ENCODE measurements at regions not wholly inside any gene's neighbourhood (a gene's known extent, or its start where the extent isn't known, plus 50 kb on each side); places are given as distances from the start of the nearest gene placed in this dataset.
A peak's percentile ranks its signal among the peaks of the same experiment; 100 is the strongest.

DNA sequence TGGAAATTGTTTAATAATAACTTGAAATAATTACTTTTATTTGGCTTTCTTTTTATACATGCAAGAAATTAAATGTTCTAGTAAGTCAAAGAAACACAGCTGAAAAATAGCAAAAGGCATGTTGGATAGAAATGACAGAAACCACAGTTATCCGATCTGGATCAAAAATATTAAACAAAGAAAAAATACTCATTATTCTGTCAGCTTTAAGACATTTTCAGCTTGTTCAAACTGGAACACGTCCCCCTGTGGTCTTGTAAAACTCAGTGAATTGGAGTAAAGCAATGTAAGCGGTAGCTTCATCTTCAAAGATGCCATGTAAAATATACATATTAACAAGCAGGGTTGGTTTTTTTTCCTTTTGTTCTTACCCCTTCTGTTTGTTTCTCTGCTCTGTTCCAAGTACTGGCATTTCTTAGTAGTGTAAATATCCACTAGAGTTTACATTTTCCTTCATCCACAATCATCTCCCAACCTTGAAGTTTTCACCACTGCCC, 223.4 kb downstream of the IGSF11 start:
- Histone ChIP-seq H3K4me3 (no peak overlapping the region), H3K27ac (no peak overlapping the region), H3K9me3 (no peaks in the 10 kb centered on the region), H3K36me3 (no peaks in the 10 kb centered on the region), H3K27me3 (no peaks in the 10 kb centered on the region), H3K4me1 (no peaks in the 10 kb centered on the region)
- TF ChIP-seq, protein P1, sequence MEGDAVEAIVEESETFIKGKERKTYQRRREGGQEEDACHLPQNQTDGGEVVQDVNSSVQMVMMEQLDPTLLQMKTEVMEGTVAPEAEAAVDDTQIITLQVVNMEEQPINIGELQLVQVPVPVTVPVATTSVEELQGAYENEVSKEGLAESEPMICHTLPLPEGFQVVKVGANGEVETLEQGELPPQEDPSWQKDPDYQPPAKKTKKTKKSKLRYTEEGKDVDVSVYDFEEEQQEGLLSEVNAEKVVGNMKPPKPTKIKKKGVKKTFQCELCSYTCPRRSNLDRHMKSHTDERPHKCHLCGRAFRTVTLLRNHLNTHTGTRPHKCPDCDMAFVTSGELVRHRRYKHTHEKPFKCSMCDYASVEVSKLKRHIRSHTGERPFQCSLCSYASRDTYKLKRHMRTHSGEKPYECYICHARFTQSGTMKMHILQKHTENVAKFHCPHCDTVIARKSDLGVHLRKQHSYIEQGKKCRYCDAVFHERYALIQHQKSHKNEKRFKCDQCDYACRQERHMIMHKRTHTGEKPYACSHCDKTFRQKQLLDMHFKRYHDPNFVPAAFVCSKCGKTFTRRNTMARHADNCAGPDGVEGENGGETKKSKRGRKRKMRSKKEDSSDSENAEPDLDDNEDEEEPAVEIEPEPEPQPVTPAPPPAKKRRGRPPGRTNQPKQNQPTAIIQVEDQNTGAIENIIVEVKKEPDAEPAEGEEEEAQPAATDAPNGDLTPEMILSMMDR (IDR thresholded peaks at IDR 0.05) = no peak
- DNase-seq = peak in 2 of 4 donors; percentile 35 to 58
- intact Hi-C loops (cut with DNase I) = no loop called here
- no peak for ATAC-seq

GRCh38 chr3:118813472-118813871, 221.2 kb downstream of the IGSF11 start:
- Histone ChIP-seq H3K9me3 (no peaks in the 10 kb centered on the region), H3K4me1 (no peaks in the 10 kb centered on the region), H3K36me3 (no peaks in the 10 kb centered on the region), H3K27me3 (no peaks in the 10 kb centered on the region), H3K4me3 (no peak overlapping the region), H3K27ac (no peak overlapping the region)
- TF ChIP-seq, protein P1 (IDR thresholded peaks at IDR 0.05) = no peak
- ATAC-seq (no peak), DNase-seq (no peak)
- intact Hi-C loops (cut with DNase I) = no loop called here

- peak; percentile 91 for ATAC-seq
- TF ChIP-seq, protein P1 (IDR thresholded peaks at IDR 0.05) = peak; percentile 67 to 70
Observed at GRCh38 chr3:118817748-118818165, 216.9 kb downstream of the IGSF11 start.

GRCh38 chr3:118818386-118818785, 216.3 kb downstream of the IGSF11 start:
- TF ChIP-seq, protein P1 (IDR thresholded peaks at IDR 0.05) = no peak
- DNase-seq (no peak), ATAC-seq (peak; percentile 52)
- Histone ChIP-seq H3K36me3 (no peaks in the 10 kb centered on the region), H3K9me3 (no peaks in the 10 kb centered on the region), H3K4me3 (no peak overlapping the region), H3K27me3 (no peaks in the 10 kb centered on the region), H3K27ac (no peak overlapping the region), H3K4me1 (no peaks in the 10 kb centered on the region)
- intact Hi-C loops (cut with DNase I) = no loop called here

More at GRCh38 chr3:118817748-118818165, 216.9 kb downstream of the IGSF11 start:
- Histone ChIP-seq H3K27me3 (no peaks in the 10 kb centered on the region), H3K4me1 (no peaks in the 10 kb centered on the region), H3K9me3 (no peaks in the 10 kb centered on the region), H3K27ac (no peak overlapping the region), H3K36me3 (no peaks in the 10 kb centered on the region), H3K4me3 (no peak overlapping the region)
- intact Hi-C loops (cut with DNase I) = no loop called here
- DNase-seq = peak in 2 of 4 donors; percentile 45 to 61

- no peaks in the 10 kb centered on the region for H3K4me1 ChIP-seq
- H3K4me3 ChIP-seq = no peak overlapping the region
- no peaks in the 10 kb centered on the region for H3K9me3 ChIP-seq
- H3K27ac ChIP-seq = no peak overlapping the region
- H3K36me3 ChIP-seq = no peaks in the 10 kb centered on the region
- no peak for ATAC-seq
- TF ChIP-seq, protein P1 (IDR thresholded peaks at IDR 0.05) = no peak
- H3K27me3 ChIP-seq = no peaks in the 10 kb centered on the region
- DNase-seq = no peak
- intact Hi-C loops (cut with DNase I) = no loop called here
Observed at GRCh38 chr3:118823626-118824025, 211.0 kb downstream of the IGSF11 start.
